Ovary (tissue), 7 donors: ENCODE measurements at regions not wholly inside any gene's neighbourhood (a gene's known extent, or its start where the extent isn't known, plus 50 kb on each side); places are given as distances from the start of the nearest gene placed in this dataset.
"Not testable (repeated sequence)": the region's sequence is repeated elsewhere in the genome, so short reads cannot be mapped to it uniquely, and the experiment has no call there.

ENCODE experiments used
- DNase-seq, 5 donors: peaks; one replicate each; pipeline ENCODE4 v3.0.0-alpha.2; 2019 to 2020
- H3K27ac ChIP-seq, 2 donors: fragments of 200-600 bp; one replicate each; pipeline versions ENCODE4 v1.5.1 to v1.8.0; 2019 to 2022
- H3K27me3 ChIP-seq: fragments of 200-600 bp; one replicate; pipeline ENCODE4 v1.8.0; 2022
- H3K36me3 ChIP-seq: fragments of 200-600 bp; sonication (generic); one replicate; pipeline ENCODE4 v1.5.1; 2019
- H3K4me1 ChIP-seq: one replicate; pipeline ENCODE4 v1.8.1; 2013; ENCODE audit warnings: mild to moderate bottlenecking, moderate library complexity; ENCODE audit not compliant: insufficient read depth
- H3K4me3 ChIP-seq: fragments of 200-600 bp; sonication (generic); one replicate; pipeline ENCODE4 v1.5.1; 2017
- H3K9me3 ChIP-seq, 2 donors: fragments of 200-600 bp in 1 of 2; sonication (generic) in 1 of 2; one replicate each; pipeline versions ENCODE4 v1.5.1 to v1.8.1; 2013 to 2019; ENCODE audit warnings: mild to moderate bottlenecking in 1 of 2, moderate library complexity in 1 of 2
- EP300 ChIP-seq: sonication (generic); formaldehyde crosslinking; IDR thresholded peaks from one replicate; pipeline ENCODE4 v1.6.1; 2017; ENCODE audit warnings: antibody characterized with exemption
- POLR2A ChIP-seq: fragments of 450-650 bp; IDR thresholded peaks from one replicate; pipeline ENCODE4 v1.6.1; 2017; ENCODE audit warnings: antibody characterized with exemption, mild to moderate bottlenecking, moderate library complexity
- WGBS, 3 donors: extraction: QIAGEN DNeasy Blood & Tissue Kit in 1 of 3; methylation state at CpG; one replicate each; pipeline versions ENCODE4 v1.1.5 to v1.1.7; 2013 to 2017; 5-methylcytosine and 5-hydroxymethylcytosine counted together
- intact Hi-C, 4 donors: fragments of 100-400 bp; cut with DNase I; formaldehyde crosslinking; loops; one replicate each; pipeline versions ENCODE4 v1.11.0 to v1.15.1; 2022 to 2023
- TF ChIP-seq, protein P1 (sequence below), 3 donors: fragments of 450-650 bp in 2 of 3; fragments of 200-600 bp in 1 of 3; IDR thresholded peaks; one replicate each; pipeline versions ENCODE4 v1.5.1 to v1.8.0; 2016 to 2022; ENCODE audit warnings: antibody characterized with exemption in 3 of 3, mild to moderate bottlenecking in 1 of 3
- donor health status: DM: no; HTN: no; CAD: no; lungs with moderate emphysema.
- donor health status: DM: no; HTN: no; CAD: no.
- donor health status: Bipolar disorder and iron deficiency.
- donor health status: DM: no; HTN: no; CAD: no.
- donor health status: DM: yes; HTN: yes; CAD: no.

DNA sequence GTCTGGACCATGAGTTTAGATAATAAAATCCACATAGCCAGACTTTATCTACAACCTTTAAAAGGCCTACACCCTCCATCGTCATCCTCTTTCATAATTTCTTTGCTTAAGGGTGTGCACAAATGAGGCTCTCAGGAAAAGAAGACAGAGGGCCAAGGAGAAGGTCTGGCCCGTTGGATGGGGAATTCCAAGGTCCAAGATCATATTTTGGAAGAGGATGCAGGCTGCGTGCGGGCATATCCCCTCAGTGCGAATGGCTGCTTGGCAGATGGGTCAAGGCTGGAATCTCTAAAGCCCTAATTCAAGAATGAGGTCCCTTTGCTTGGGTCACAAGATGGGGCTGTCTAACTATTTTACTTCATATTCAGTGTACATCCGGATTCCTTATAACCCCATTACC, 782.2 kb upstream of the NCAM2 start:
- no peak for DNase-seq
- Histone ChIP-seq H3K4me1 (no peaks in the 10 kb centered on the region), H3K4me3 (no peak overlapping the region), H3K36me3 (no peaks in the 10 kb centered on the region), H3K27ac (no peak overlapping the region), H3K27me3 (no peaks in the 10 kb centered on the region), H3K9me3 (no peaks in the 10 kb centered on the region)
- intact Hi-C loops: no loop called here
- WGBS, 3 donors: 82 to 86% (median 86%) methylated on average over 6 of the region's 6 CpGs
- TF ChIP-seq POLR2A (no peak), EP300 (no peak)
- TF ChIP-seq, protein P1, sequence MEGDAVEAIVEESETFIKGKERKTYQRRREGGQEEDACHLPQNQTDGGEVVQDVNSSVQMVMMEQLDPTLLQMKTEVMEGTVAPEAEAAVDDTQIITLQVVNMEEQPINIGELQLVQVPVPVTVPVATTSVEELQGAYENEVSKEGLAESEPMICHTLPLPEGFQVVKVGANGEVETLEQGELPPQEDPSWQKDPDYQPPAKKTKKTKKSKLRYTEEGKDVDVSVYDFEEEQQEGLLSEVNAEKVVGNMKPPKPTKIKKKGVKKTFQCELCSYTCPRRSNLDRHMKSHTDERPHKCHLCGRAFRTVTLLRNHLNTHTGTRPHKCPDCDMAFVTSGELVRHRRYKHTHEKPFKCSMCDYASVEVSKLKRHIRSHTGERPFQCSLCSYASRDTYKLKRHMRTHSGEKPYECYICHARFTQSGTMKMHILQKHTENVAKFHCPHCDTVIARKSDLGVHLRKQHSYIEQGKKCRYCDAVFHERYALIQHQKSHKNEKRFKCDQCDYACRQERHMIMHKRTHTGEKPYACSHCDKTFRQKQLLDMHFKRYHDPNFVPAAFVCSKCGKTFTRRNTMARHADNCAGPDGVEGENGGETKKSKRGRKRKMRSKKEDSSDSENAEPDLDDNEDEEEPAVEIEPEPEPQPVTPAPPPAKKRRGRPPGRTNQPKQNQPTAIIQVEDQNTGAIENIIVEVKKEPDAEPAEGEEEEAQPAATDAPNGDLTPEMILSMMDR (IDR thresholded peaks at IDR 0.05): no peak

DNA sequence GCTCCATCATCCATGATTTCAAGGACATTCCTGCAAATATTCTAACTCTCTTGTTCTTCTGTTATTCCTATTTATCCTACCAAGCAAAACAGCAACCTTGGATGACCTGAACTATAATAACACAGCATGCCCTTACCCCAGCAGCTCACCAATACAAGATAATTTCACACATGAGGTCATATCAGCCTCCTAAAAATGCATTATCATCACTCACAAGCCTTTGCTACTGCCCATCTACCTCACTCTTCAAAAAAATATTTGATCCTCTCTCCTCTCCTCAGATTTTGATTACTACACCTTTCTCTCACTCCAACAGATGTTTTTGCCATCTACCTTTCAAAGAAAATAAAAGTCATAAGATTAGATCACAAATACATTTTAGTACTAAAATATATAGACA, 777.6 kb upstream of the NCAM2 start:
- no peaks in the 10 kb centered on the region for H3K9me3 ChIP-seq
- TF ChIP-seq EP300 (no peak), POLR2A (no peak)
- TF ChIP-seq, protein P1 (IDR thresholded peaks at IDR 0.05): no peak

DNA sequence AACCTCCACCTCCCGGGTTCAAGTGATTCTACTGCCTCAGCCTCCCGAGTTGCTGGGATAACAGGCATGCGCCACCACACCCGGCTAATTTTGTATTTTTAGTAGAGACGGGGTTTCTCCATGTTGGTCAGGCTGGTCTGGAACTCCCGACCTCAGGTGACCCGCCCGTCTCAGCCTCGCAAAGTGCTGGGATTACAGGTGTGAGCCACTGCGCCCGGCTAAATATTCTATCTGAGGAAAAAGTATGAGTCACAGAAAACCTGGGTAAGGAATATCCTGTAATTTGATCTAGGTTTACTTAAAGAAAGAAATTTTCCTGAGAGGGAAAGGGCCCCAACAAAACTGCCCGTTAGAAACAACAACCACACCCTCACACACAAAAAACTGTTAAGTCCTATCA, 776.2 kb upstream of the NCAM2 start:
- WGBS, 3 donors: 93 to 94% (median 93%) methylated on average over 12 of the region's 12 CpGs
- intact Hi-C loops: not testable (repeated sequence)

More for the DNA sequence above, 777.6 kb upstream of the NCAM2 start:
- Histone ChIP-seq H3K27ac (no peak overlapping the region), H3K4me1 (no peaks in the 10 kb centered on the region), H3K4me3 (no peak overlapping the region), H3K36me3 (no peaks in the 10 kb centered on the region), H3K27me3 (no peaks in the 10 kb centered on the region)
- DNase-seq: no peak
- intact Hi-C loops: no loop called here

DNA sequence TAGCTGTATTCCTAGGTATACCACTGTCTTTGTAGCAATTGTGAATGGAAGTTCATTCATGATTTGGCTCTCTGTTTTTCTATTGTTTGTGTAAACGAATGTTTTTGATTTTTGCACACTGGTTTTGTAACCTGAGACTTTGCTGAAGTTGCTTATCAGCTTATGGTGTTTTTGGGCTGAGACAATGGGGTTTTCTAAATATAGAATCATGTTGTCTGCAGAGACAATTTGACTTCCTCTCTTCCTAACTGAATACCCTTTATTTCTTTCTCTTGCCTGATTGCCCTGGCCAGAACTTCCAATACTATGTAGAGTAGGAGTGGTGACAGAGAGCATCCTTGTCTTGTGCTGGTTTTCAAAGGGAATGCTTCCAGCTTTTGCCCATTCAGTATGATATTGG, 761.6 kb upstream of the NCAM2 start:
- H3K4me3 ChIP-seq, H3K4me1 ChIP-seq, intact Hi-C loops, H3K27me3 ChIP-seq, H3K9me3 ChIP-seq, H3K36me3 ChIP-seq, DNase-seq, H3K27ac ChIP-seq: not testable (repeated sequence)
- WGBS, 3 donors: 24 to 31% (median 29%) methylated on average over 1 of the region's 1 CpG

More for the DNA sequence above, 776.2 kb upstream of the NCAM2 start:
- H3K4me1 ChIP-seq, H3K36me3 ChIP-seq, H3K9me3 ChIP-seq, H3K27me3 ChIP-seq, DNase-seq, H3K27ac ChIP-seq, H3K4me3 ChIP-seq: not testable (repeated sequence)

DNA sequence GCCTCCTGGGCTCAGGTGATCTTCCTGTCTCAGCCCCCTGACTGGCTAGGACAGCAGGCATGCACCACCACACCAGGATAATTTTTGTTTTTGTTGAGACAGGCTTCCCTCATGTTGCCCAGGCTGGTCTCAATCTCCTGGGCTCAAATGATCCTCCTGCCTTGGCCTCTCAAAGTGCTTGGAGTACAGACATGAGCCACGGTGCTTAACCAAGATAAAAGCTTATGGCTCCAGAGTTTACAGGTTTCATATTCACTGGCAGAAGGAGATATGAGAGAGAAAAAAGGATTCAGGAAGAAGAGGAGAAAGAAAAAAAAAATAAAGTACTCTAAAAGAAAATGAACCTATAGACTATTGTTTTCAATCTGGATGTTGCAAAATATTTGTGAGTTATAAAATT, 748.8 kb upstream of the NCAM2 start:
- WGBS, 3 donors: 55 to 73% (median 57%) methylated on average over 1 of the region's 1 CpG

More for the DNA sequence above, 748.8 kb upstream of the NCAM2 start:
- DNase-seq: no peak
- no peaks in the 10 kb centered on the region for H3K27me3 ChIP-seq
- no peak overlapping the region for H3K4me3 ChIP-seq
- H3K36me3 ChIP-seq: no peaks in the 10 kb centered on the region
- no peak overlapping the region for H3K27ac ChIP-seq
- H3K9me3 ChIP-seq: no peaks in the 10 kb centered on the region
- TF ChIP-seq POLR2A (no peak), EP300 (no peak)
- TF ChIP-seq, protein P1 (IDR thresholded peaks at IDR 0.05): no peak
- H3K4me1 ChIP-seq: no peaks in the 10 kb centered on the region
- intact Hi-C loops: no loop called here
